DND-41 (cell line): ENCODE measurements at regions not wholly inside any gene's neighbourhood (a gene's known extent, or its start where the extent isn't known, plus 50 kb on each side); places are given as distances from the start of the nearest gene placed in this dataset.

Experiments used
- EZH2 ChIP-seq: IDR thresholded peaks from 3 replicates; pipeline ENCODE4 v1.6.1; 2012; ENCODE audit warnings: borderline replicate concordance, low read depth, mild to moderate bottlenecking, moderate library complexity, low read length, inconsistent platforms; ENCODE audit not compliant: severe bottlenecking
- TF ChIP-seq, protein P1 (sequence below): IDR thresholded peaks from 2 replicates; pipeline ENCODE4 v1.5.1; 2012; ENCODE audit warnings: borderline replicate concordance, low read length, moderate library complexity, mild to moderate bottlenecking; ENCODE audit not compliant: poor library complexity, severe bottlenecking; ENCODE audit errors: extremely low read depth

DNA sequence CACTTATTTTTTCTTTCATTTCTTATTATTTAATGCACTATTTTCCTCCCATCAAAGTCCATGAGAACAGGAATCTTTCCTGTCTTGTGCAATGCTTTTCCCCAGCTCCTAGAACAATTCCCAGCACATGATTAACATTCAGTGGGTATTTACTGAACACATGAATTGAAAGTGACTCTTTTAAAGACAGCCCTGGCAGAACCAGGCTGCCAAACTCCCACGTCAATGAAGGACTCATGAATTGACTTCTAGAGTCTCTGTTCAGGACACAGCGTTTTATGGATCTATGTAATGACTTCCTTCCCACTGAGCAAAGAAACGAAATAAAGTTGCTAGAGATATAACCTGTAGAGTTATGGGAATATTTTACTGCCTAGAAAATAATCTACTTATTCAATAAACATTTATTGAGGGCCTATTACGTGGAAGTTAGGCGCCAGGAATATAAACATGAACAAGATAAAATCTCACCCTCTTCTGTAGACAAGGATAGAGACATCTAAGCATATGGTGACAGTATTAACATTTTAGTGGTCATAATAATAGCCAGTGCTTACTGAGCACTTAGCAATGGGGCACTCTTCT is 485.9 kb upstream of the KLF4 start:
- TF ChIP-seq, protein P1, sequence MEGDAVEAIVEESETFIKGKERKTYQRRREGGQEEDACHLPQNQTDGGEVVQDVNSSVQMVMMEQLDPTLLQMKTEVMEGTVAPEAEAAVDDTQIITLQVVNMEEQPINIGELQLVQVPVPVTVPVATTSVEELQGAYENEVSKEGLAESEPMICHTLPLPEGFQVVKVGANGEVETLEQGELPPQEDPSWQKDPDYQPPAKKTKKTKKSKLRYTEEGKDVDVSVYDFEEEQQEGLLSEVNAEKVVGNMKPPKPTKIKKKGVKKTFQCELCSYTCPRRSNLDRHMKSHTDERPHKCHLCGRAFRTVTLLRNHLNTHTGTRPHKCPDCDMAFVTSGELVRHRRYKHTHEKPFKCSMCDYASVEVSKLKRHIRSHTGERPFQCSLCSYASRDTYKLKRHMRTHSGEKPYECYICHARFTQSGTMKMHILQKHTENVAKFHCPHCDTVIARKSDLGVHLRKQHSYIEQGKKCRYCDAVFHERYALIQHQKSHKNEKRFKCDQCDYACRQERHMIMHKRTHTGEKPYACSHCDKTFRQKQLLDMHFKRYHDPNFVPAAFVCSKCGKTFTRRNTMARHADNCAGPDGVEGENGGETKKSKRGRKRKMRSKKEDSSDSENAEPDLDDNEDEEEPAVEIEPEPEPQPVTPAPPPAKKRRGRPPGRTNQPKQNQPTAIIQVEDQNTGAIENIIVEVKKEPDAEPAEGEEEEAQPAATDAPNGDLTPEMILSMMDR: no peak
- no peak for TF ChIP-seq EZH2
